Pulmonary artery endothelial cell (primary cell): ENCODE measurements at regions not wholly inside any gene's neighbourhood (a gene's known extent, or its start where the extent isn't known, plus 50 kb on each side); places are given as distances from the start of the nearest gene placed in this dataset.

Source experiments
- DNase-seq: peaks from one replicate; pipeline ENCODE4 v3.0.0-alpha.2; 2011; ENCODE audit warnings: low read depth, low spot score

GRCh38 chr14:54173802-54174201, 217.2 kb upstream of the BMP4 start:
- DNase-seq = peak; percentile 61

- DNase-seq = no peak
Measured at GRCh38 chr14:54174457-54174856, 217.8 kb upstream of the BMP4 start.

- peak; percentile 74 for DNase-seq
Measured at GRCh38 chr14:54175298-54175942, 218.8 kb upstream of the BMP4 start.

- DNase-seq = no peak
Measured at GRCh38 chr14:54177019-54177418, 219.8 kb upstream of the CDKN3 start.

GRCh38 chr14:54177641-54178621, 218.9 kb upstream of the CDKN3 start:
- no peak for DNase-seq

GRCh38 chr14:54182419-54183045, 214.3 kb upstream of the CDKN3 start:
- DNase-seq = no peak

GRCh38 chr14:54186821-54187763, 209.7 kb upstream of the CDKN3 start:
- DNase-seq = no peak

- DNase-seq = no peak
Measured at GRCh38 chr14:54188064-54188666, 208.6 kb upstream of the CDKN3 start.

- DNase-seq = no peak
Measured at GRCh38 chr14:54189333-54189732, 207.5 kb upstream of the CDKN3 start.

- DNase-seq = no peak
Measured at GRCh38 chr14:54189748-54190354, 207.0 kb upstream of the CDKN3 start.

- no peak for DNase-seq
Measured at GRCh38 chr14:54191846-54192245, 205.0 kb upstream of the CDKN3 start.

- DNase-seq = no peak
Measured at GRCh38 chr14:54192610-54193009, 204.2 kb upstream of the CDKN3 start.

- DNase-seq = no peak
Measured at GRCh38 chr14:54193871-54194270, 202.9 kb upstream of the CDKN3 start.

GRCh38 chr14:54194501-54194900, 202.3 kb upstream of the CDKN3 start:
- DNase-seq = no peak

GRCh38 chr14:54197369-54197768, 199.4 kb upstream of the CDKN3 start:
- DNase-seq = no peak

- no peak for DNase-seq
Measured at GRCh38 chr14:54200726-54201125, 196.1 kb upstream of the CDKN3 start.

GRCh38 chr14:54202288-54202687, 194.5 kb upstream of the CDKN3 start:
- DNase-seq = no peak

GRCh38 chr14:54206516-54206915, 190.3 kb upstream of the CDKN3 start:
- no peak for DNase-seq

GRCh38 chr14:54207075-54207474, 189.7 kb upstream of the CDKN3 start:
- DNase-seq = no peak
